SH-SY5Y (cell line): ENCODE measurements at regions not wholly inside any gene's neighbourhood (a gene's known extent, or its start where the extent isn't known, plus 50 kb on each side); places are given as distances from the start of the nearest gene placed in this dataset.

ENCODE experiments used
- GATA2 ChIP-seq: IDR thresholded peaks from 2 replicates; pipeline ENCODE4 v1.6.1; 2011; ENCODE audit warnings: mild to moderate bottlenecking, low read depth, low read length
- GATA3 ChIP-seq: IDR thresholded peaks from 2 replicates; pipeline ENCODE4 v1.6.1; 2011; ENCODE audit warnings: low read depth, mild to moderate bottlenecking, low read length, moderate library complexity

- TF ChIP-seq GATA3 = no peak
- TF ChIP-seq GATA2 = no peak
Measured at GRCh38 chr7:12031186-12031585, 179.9 kb upstream of the TMEM106B start.

DNA sequence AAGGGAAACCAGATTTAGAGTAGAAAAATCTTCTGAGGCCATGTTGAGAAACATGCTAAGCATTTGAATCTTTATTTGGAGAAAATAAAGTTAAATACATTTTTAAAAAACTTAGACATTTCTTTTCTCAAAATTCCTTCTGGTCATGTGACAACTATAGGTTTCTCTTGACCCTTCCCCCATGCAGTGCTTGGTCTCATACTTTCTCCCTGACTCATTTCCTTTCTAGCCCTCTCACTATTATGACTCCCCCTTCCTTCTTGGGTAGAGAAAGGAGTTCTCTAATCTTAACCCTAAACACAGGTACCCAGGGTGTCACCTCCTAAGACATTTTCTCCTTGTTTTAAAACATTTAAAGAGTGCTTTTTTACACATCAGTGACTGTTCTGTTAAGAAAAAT, 179.5 kb upstream of the TMEM106B start:
- TF ChIP-seq GATA3 (no peak), GATA2 (no peak)

- TF ChIP-seq GATA3 (no peak), GATA2 (no peak)
Measured at GRCh38 chr7:12032146-12032545, 178.9 kb upstream of the TMEM106B start.

DNA sequence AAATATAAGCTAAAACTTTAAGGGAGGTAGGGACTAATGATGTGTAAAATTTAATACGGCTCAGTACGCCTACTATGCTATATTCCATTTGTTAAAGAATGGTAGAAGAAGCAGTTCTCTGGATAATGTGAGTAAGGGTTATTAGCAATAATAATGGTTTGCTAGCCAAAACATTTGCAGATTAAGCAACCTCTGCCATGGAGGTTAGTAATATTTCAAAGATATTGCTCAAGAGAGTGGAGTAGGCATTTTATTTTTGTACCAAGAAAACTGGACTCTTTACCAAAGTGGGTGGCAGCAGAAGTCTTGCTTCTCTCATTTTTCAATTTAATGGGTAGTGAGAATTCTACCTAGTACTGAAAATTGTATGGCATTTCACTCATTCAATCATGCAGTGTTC, 158.9 kb upstream of the TMEM106B start:
- TF ChIP-seq GATA3 (no peak), GATA2 (no peak)

DNA sequence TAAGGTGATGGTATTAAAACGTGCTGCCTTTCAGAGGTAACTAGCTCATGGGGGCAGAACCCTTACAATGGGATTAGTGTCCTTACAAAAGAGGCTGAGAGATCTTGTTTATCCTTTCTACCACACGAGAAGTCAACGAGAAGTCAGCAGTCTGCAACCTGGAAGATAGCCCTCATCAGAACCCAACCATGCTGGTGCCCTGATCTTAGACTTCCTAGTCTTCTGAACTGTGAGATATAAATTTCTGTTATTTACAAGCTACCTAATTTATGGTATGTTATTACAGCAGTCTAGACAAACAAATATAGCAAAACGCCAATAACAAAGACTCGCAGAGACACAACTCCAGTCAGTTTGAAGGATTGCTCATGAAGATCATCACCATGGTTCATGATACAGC, 157.5 kb upstream of the TMEM106B start:
- TF ChIP-seq GATA2 (no peak), GATA3 (no peak)

DNA sequence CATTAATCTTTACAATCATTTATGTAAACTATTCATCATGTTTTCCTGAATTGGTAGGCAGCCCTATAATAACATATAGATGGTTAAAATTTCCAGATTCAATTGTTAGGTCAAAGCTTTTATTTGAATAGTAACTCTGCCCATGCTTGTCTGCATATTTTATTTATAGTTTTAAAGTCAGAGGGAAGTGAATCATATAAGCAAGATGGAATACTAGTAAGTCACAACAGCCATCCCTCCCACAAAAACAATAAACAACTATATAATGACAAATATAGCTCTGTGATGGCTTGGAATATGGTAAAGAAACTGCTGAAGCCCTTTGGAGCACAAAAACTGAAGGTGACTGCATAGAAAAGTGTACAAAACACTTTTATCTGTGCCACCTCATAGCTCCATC, 156.3 kb upstream of the TMEM106B start:
- TF ChIP-seq GATA3 (no peak), GATA2 (no peak)

DNA sequence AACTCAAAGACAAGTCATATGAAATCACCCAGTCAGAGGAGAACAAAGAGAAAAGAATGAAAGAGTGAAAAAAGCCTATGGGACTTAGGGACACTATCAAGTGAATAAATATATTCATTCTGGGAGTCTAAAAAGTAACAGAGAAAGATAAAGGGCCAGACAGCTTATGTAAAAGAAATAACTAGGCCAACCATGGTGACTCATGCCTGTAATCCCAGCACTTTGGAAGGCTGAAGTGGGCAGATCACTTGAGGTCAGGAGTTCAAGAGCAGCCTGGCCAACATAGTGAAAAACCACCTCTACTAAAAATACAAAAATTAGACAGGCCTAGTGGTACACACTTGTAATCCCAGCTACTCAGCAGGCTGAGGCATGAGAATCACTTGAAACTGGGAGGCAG, 154.7 kb upstream of the TMEM106B start:
- TF ChIP-seq GATA3 (no peak), GATA2 (no peak)

- TF ChIP-seq GATA2 (no peak), GATA3 (no peak)
Measured at GRCh38 chr7:12056977-12057376, 154.1 kb upstream of the TMEM106B start.

GRCh38 chr7:12062062-12062461, 149.0 kb upstream of the TMEM106B start:
- no peak for TF ChIP-seq GATA3
- no peak for TF ChIP-seq GATA2

GRCh38 chr7:12064586-12065127, 146.4 kb upstream of the TMEM106B start:
- TF ChIP-seq GATA3 (no peak), GATA2 (no peak)

DNA sequence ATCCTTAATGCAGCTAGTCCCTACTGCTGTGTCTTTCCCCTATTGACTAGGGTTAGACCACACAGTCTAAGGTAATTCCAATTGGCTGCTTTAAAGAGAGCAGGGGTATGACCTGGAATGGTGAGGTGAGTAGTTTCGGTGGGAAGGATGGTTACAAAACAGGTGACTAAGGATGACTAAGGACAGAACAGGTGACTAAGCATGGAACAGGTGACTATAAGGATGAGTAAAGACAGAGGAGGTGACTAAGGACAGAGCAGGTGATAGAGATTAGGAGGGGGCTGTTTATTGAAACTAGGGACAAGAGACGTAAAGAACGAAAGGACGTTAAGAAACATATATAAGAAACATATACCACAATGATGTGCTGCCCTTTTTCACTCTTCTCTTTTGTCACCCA, 145.1 kb upstream of the TMEM106B start:
- TF ChIP-seq GATA3 (no peak), GATA2 (no peak)

DNA sequence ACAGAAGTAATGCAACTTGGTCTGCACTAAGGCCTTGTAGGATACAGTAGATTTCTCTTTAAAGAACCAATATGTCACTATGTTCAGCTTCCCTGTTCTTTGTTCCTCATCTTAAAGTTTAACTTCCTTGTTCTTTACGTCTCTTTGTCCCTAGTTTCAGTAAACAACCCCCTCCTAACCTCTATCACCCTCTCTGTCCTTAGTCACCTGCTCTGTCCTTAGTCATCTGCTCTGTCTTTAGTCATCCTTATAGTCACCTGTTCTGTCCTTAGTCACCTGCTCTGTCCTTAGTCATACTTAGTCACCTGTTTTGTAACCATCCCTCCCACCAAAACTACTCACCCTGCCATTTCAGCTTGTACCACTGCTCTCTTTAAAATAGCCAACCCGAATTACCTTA, 144.6 kb upstream of the TMEM106B start:
- no peak for TF ChIP-seq GATA3
- no peak for TF ChIP-seq GATA2

DNA sequence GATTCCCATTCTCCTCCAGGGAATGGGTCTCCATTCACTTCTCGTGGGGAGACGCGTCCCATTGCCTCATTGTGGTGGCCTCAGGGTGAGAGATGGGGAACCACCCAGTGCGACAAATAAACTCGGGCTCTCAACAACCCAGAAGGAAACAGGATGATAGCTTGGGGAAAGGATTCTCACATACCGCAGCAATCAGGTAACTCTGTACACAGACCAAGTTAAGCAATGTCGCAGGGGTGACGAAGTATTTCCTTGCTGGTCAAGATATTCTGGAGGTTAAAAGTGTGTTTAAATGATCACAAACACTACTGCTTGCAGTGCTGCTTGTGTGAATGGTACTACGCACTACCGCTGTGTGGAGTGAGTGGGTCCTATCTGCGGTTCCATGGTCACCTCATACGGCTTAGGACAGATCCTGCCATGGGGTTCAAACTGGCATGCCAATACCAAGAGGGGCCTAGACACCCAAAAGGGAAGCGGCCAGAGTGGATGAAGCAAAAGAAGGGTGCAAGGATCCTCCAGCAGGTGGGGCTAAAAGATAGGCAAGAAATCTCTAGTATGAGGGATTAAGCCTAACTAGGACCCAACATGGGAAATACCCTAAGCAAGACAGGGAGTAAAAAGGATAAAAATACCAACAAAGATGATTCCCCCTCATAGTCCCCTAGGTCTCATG, 143.8 kb upstream of the TMEM106B start:
- TF ChIP-seq GATA3 (no peak), GATA2 (no peak)

- TF ChIP-seq GATA3 = no peak
Measured at GRCh38 chr7:12069757-12070156, 141.3 kb upstream of the TMEM106B start.

DNA sequence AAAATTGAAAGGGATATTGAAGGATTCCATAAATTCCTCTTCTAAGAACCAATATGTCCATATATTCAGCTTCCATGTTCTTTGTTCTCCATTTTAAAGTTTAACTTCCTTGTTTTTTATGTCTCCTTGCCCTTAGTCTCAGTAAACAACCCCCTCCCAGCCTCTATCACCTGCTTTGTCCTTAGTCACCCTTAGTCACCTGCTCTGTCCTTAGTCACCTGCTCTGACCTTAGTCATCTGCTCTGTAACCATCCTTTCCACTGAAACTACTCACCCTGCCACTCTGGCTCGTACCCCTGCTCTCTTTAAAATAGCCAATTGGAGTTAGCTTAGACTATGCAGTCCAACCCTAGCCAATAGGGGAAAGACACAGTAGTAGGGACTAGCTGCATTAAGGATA, 136.2 kb upstream of the TMEM106B start:
- TF ChIP-seq GATA2 = no peak
- no peak for TF ChIP-seq GATA3

DNA sequence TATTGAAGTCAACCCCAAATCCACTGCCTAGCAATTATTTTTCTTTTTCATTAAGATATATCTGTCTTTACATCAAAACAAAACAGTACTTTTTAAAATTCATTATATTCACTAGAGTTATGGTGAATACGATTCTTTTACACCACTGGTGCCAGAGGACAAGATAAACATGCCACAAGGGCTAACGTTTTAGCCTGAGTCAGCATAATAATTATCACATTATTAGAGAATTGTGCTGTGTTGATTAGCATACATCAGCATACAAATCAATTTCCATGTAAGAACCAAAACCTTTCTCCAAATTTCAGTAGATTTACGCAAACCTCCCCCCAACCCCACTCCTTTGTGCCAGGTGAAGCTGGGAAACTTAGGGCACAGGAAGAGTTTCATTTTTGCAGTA, 131.1 kb upstream of the TMEM106B start:
- no peak for TF ChIP-seq GATA2
- TF ChIP-seq GATA3 = no peak

DNA sequence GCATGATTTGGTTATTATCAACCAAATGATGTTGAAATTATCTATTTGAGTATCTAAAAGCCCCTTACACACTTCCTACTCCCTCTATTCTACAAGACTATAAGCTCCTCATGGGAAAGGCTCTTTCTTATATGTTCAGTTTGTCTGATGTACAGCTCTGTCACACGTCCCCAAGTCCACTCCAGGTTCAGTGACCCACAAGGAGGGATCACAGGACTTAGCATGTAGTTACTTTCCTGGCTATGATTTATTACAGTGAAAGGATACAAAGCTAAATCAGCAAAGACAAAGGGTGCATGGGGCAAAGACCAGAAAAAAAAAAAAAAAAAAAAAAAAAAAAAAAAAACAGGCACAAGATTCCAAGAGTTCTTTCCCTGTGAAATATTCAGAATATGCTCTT, 125.6 kb upstream of the TMEM106B start:
- no peak for TF ChIP-seq GATA3
- no peak for TF ChIP-seq GATA2
